SK-N-SH (cell line): ENCODE measurements at regions not wholly inside any gene's neighbourhood (a gene's known extent, or its start where the extent isn't known, plus 50 kb on each side); places are given as distances from the start of the nearest gene placed in this dataset.

ENCODE experiments used
- CTCF ChIA-PET: fragments of 300-600, 350-600 bp; formaldehyde crosslinking; extraction: SDS; loops from one replicate; lab custom pipeline; 2021; lab: Yijun Ruan, JAX
- POLR2A ChIA-PET: fragments of 350-600 bp; sonication (Branson Sonifier 250); formaldehyde crosslinking; extraction: SDS; loops from one replicate; lab custom pipeline; 2020; ENCODE audit warnings: antibody characterized with exemption, inconsistent platforms; lab: Yijun Ruan, JAX
- DNase-seq: peaks from one replicate; pipeline ENCODE4 v3.0.0; 2012
- H2AFZ ChIP-seq: fragments of 200-600 bp; sonication (generic); 2 replicates; pipeline ENCODE4 v1.8.1; 2016; ENCODE audit warnings: antibody characterized with exemption, mild to moderate bottlenecking, low read depth
- H3F3A ChIP-seq: fragments of 200-600 bp; sonication (generic); replicated peaks from 2 replicates; pipeline ENCODE3; 2016; ENCODE audit warnings: antibody characterized with exemption, mild to moderate bottlenecking; ENCODE audit not compliant: insufficient read depth
- H3K27ac ChIP-seq, 2 experiments: fragments of 200-500 bp in 1 of 2; fragments of 200-600 bp in 1 of 2; sonication (Bioruptor generic) in 1 of 2; sonication (generic), shearing (Covaris generic) in 1 of 2; 2 replicates each; pipeline versions ENCODE4 v1.5.1 to v1.6.1; 2014 to 2016; ENCODE audit warnings: low read depth in 2 of 2, inconsistent platforms in 1 of 2, low read length in 1 of 2, mild to moderate bottlenecking in 1 of 2, mixed read lengths in 1 of 2
- H3K27me3 ChIP-seq: fragments of 200-600 bp; sonication (generic), shearing (Covaris generic); 2 replicates; pipeline ENCODE4 v1.6.1; 2016; ENCODE audit warnings: mixed run types; ENCODE audit not compliant: insufficient read depth
- H3K36me3 ChIP-seq, 2 experiments: fragments of 200-500 bp in 1 of 2; fragments of 200-600 bp in 1 of 2; sonication (Bioruptor generic) in 1 of 2; sonication (generic) in 1 of 2; replicated peaks in 1 of 2; 2 replicates each; pipeline versions ENCODE3 to v1.5.1; 2014 to 2016; ENCODE audit warnings: low read length in 1 of 2, mild to moderate bottlenecking in 1 of 2; ENCODE audit not compliant: insufficient read depth in 2 of 2, control insufficient read depth in 1 of 2
- H3K4me1 ChIP-seq, 2 experiments: fragments of 200-500 bp in 1 of 2; fragments of 200-600 bp in 1 of 2; sonication (Bioruptor generic) in 1 of 2; sonication (generic), shearing (Covaris generic) in 1 of 2; 2 replicates each; pipeline versions ENCODE4 v1.5.1 to v1.6.1; 2014 to 2016; ENCODE audit warnings: low read depth in 1 of 2, low read length in 1 of 2, mixed run types in 1 of 2; ENCODE audit not compliant: insufficient read depth in 2 of 2, control insufficient read depth in 1 of 2
- H3K4me2 ChIP-seq: fragments of 200-600 bp; sonication (generic), shearing (Covaris generic); 2 replicates; pipeline ENCODE4 v1.6.1; 2017; ENCODE audit warnings: mixed run types
- H3K4me3 ChIP-seq, 2 experiments: fragments of 200-500 bp in 1 of 2; fragments of 200-600 bp in 1 of 2; sonication (Bioruptor generic) in 1 of 2; sonication (generic), shearing (Covaris generic) in 1 of 2; 2 replicates each; pipeline versions ENCODE4 v1.5.1 to v1.8.1; 2014 to 2016; ENCODE audit warnings: low read depth in 2 of 2, inconsistent platforms in 1 of 2, low read length in 1 of 2, mild to moderate bottlenecking in 1 of 2, mixed read lengths in 1 of 2, moderate library complexity in 1 of 2
- H3K79me2 ChIP-seq: fragments of 200-600 bp; sonication (generic); 2 replicates; pipeline ENCODE4 v1.8.1; 2017; ENCODE audit warnings: mild to moderate bottlenecking; ENCODE audit not compliant: insufficient read depth
- H3K9ac ChIP-seq: fragments of 200-600 bp; sonication (generic); 2 replicates; pipeline ENCODE4 v1.6.1; 2017; ENCODE audit warnings: mixed run types
- H3K9me2 ChIP-seq: fragments of 200-600 bp; sonication (generic); 2 replicates; pipeline ENCODE4 v1.6.1; 2017; ENCODE audit warnings: mixed run types
- H3K9me3 ChIP-seq: fragments of 200-600 bp; sonication (generic); 2 replicates; pipeline ENCODE4 v1.6.1; 2017; ENCODE audit warnings: mixed run types, mild to moderate bottlenecking, moderate library complexity
- H4K20me1 ChIP-seq: fragments of 200-600 bp; sonication (generic); 2 replicates; pipeline ENCODE4 v1.6.1; 2017; ENCODE audit warnings: mild to moderate bottlenecking, mixed run types; ENCODE audit not compliant: insufficient read depth
- ELF1 ChIP-seq: IDR thresholded peaks from 2 replicates; pipeline ENCODE4 v1.4.0; 2012
- FOSL2 ChIP-seq: IDR thresholded peaks from 2 replicates; pipeline ENCODE4 v1.4.0; 2012; ENCODE audit warnings: low read depth, mild to moderate bottlenecking, moderate library complexity, borderline replicate concordance
- FOXM1 ChIP-seq: IDR thresholded peaks from 2 replicates; pipeline ENCODE4 v1.4.0; 2012; ENCODE audit warnings: low read depth, mild to moderate bottlenecking
- JUND ChIP-seq: IDR thresholded peaks from 2 replicates; pipeline ENCODE4 v1.4.0; 2012
- MXI1 ChIP-seq: IDR thresholded peaks from 2 replicates; pipeline ENCODE4 v1.6.1; 2012; ENCODE audit warnings: mild to moderate bottlenecking, low read depth, low read length, improper control_type of control experiment
- RCOR1 ChIP-seq: fragments of 150-350 bp; IDR thresholded peaks from 2 replicates; pipeline ENCODE4 v1.6.1; 2017; ENCODE audit warnings: antibody characterized with exemption, low read length
- RFX5 ChIP-seq: IDR thresholded peaks from 2 replicates; pipeline ENCODE4 v1.6.1; 2012; ENCODE audit warnings: mild to moderate bottlenecking, improper control_type of control experiment, low read length
- TAF1 ChIP-seq: IDR thresholded peaks from 2 replicates; pipeline ENCODE4 v1.6.1; 2012; ENCODE audit warnings: low read depth, mild to moderate bottlenecking, low read length, moderate library complexity, borderline replicate concordance
- WGBS: methylation state at CpG from one replicate; pipeline ENCODE4 v1.1.6; 2017; ENCODE audit warnings: low lambda C conversion rate; 5-methylcytosine and 5-hydroxymethylcytosine counted together
- TF ChIP-seq, protein P1 (sequence below): IDR thresholded peaks from 2 replicates; pipeline ENCODE4; 2012
- TF ChIP-seq, protein P2 (sequence below): fragments of 150-350 bp; IDR thresholded peaks from 2 replicates; pipeline ENCODE4 v1.6.1; 2016; ENCODE audit warnings: mild to moderate bottlenecking, low read depth, low read length

DNA sequence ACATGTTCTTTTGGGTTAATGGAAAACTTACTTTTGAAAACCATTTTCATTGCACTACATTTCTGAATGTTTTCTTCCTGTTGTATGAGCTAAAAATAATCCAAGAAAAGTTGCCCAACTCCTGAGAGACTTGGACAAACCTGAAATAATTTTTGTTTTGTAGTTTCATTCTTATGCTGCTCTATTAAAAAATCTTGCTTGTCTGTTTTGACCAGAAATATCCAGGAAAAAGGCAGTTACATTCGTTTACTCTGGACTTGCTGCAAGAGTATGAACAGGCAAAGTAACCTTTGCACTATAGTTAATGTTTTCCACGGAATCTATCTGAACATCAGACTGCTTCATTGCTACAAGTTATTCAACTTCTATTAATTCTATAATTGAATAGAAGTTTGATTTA, 200.1 kb upstream of the DAB2 start:
- POLR2A ChIA-PET, result no interaction called here
- no peaks in the 10 kb centered on the region; the same call in 1 of the 2 replicates for H3K27me3 ChIP-seq

GRCh38 chr5:39624268-39624886, 199.6 kb upstream of the DAB2 start:
- TF ChIP-seq TAF1, result no peak
- no peak overlapping the region for H3K27ac ChIP-seq
- CTCF ChIA-PET, result no interaction called here
- H3K4me2 ChIP-seq, result no peak overlapping the region
- H3K4me3 ChIP-seq, result no peak overlapping the region
- WGBS, result 0% methylated on average over 1 of the region's 1 CpG
- no peak overlapping the region for H2AFZ ChIP-seq
- no peaks in the 10 kb centered on the region for H3K9me2 ChIP-seq
- H3K4me1 ChIP-seq, result no peaks in the 10 kb centered on the region
- no peaks in the 10 kb centered on the region for H3K36me3 ChIP-seq
- H3K79me2 ChIP-seq, result no peaks in the 10 kb centered on the region
- no peaks in the 10 kb centered on the region for H4K20me1 ChIP-seq
- H3K9me3 ChIP-seq, result no peaks in the 10 kb centered on the region
- H3K9ac ChIP-seq, result no peak overlapping the region
- DNase-seq, result no peak
- no peaks in the 10 kb centered on the region for H3F3A ChIP-seq
- POLR2A ChIA-PET, result no interaction called here
- no peaks in the 10 kb centered on the region; the same call in 1 of the 2 replicates for H3K27me3 ChIP-seq

More for the DNA sequence above, 200.1 kb upstream of the DAB2 start:
- TF ChIP-seq JUND (no peak), ELF1 (no peak), FOXM1 (no peak), RCOR1 (no peak), MXI1 (no peak), RFX5 (no peak)
- TF ChIP-seq, protein P1, sequence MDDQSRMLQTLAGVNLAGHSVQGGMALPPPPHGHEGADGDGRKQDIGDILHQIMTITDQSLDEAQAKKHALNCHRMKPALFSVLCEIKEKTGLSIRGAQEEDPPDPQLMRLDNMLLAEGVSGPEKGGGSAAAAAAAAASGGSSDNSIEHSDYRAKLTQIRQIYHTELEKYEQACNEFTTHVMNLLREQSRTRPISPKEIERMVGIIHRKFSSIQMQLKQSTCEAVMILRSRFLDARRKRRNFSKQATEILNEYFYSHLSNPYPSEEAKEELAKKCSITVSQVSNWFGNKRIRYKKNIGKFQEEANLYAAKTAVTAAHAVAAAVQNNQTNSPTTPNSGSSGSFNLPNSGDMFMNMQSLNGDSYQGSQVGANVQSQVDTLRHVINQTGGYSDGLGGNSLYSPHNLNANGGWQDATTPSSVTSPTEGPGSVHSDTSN, result no peak
- TF ChIP-seq, protein P2, sequence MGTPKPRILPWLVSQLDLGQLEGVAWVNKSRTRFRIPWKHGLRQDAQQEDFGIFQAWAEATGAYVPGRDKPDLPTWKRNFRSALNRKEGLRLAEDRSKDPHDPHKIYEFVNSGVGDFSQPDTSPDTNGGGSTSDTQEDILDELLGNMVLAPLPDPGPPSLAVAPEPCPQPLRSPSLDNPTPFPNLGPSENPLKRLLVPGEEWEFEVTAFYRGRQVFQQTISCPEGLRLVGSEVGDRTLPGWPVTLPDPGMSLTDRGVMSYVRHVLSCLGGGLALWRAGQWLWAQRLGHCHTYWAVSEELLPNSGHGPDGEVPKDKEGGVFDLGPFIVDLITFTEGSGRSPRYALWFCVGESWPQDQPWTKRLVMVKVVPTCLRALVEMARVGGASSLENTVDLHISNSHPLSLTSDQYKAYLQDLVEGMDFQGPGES, result no peak
- H3K4me3 ChIP-seq, result no peak overlapping the region
- 2% methylated on average over 2 of the region's 2 CpGs for WGBS
- H3K27ac ChIP-seq, result no peak overlapping the region
- no peaks in the 10 kb centered on the region for H4K20me1 ChIP-seq
- CTCF ChIA-PET, result no interaction called here
- no peaks in the 10 kb centered on the region for H3K9me3 ChIP-seq
- H3F3A ChIP-seq, result no peaks in the 10 kb centered on the region
- no peaks in the 10 kb centered on the region for H3K79me2 ChIP-seq
- H3K9me2 ChIP-seq, result no peaks in the 10 kb centered on the region
- H3K36me3 ChIP-seq, result no peaks in the 10 kb centered on the region
- H3K4me1 ChIP-seq, result no peaks in the 10 kb centered on the region
- H2AFZ ChIP-seq, result no peak overlapping the region
- H3K9ac ChIP-seq, result no peak overlapping the region
- DNase-seq, result no peak
- H3K4me2 ChIP-seq, result no peak overlapping the region

- Histone ChIP-seq H3K4me1 (no peaks in the 10 kb centered on the region), H3K9ac (no peak overlapping the region), H3K9me2 (no peaks in the 10 kb centered on the region), H3F3A (no peaks in the 10 kb centered on the region), H4K20me1 (no peaks in the 10 kb centered on the region), H3K4me2 (no peak overlapping the region), H3K9me3 (no peaks in the 10 kb centered on the region), H3K27ac (no peak overlapping the region), H3K36me3 (no peaks in the 10 kb centered on the region), H3K4me3 (no peak overlapping the region), H2AFZ (no peak overlapping the region), H3K27me3 (peaks cover 5% of the 10 kb centered on the region; the same call in 1 of the 2 replicates), H3K79me2 (no peaks in the 10 kb centered on the region)
- no peak for DNase-seq
- ChIA-PET CTCF (no interaction called here), POLR2A (no interaction called here)
- TF ChIP-seq FOSL2 (no peak), RCOR1 (no peak)
- WGBS, result 10% methylated on average over 5 of the region's 5 CpGs
Observed at GRCh38 chr5:39623291-39623865, 198.6 kb upstream of the DAB2 start.
